Astrocyte (in vitro differentiated cells and primary cell): ENCODE measurements at regions not wholly inside any gene's neighbourhood (a gene's known extent, or its start where the extent isn't known, plus 50 kb on each side); places are given as distances from the start of the nearest gene placed in this dataset.
"Not testable (repeated sequence)": the region's sequence is repeated elsewhere in the genome, so short reads cannot be mapped to it uniquely, and the experiment has no call there.

Source experiments
- EZH2 ChIP-seq: IDR thresholded peaks from 2 replicates; pipeline ENCODE4 v1.6.1; 2012; ENCODE audit warnings: mild to moderate bottlenecking, low read length, inconsistent platforms; ENCODE audit not compliant: insufficient read depth
- TF ChIP-seq, protein P1 (sequence below): IDR thresholded peaks from 2 replicates; pipeline ENCODE4 v1.5.1; 2011; ENCODE audit warnings: low read depth, mild to moderate bottlenecking, inconsistent platforms, low read length, moderate library complexity; ENCODE audit not compliant: insufficient read depth

DNA sequence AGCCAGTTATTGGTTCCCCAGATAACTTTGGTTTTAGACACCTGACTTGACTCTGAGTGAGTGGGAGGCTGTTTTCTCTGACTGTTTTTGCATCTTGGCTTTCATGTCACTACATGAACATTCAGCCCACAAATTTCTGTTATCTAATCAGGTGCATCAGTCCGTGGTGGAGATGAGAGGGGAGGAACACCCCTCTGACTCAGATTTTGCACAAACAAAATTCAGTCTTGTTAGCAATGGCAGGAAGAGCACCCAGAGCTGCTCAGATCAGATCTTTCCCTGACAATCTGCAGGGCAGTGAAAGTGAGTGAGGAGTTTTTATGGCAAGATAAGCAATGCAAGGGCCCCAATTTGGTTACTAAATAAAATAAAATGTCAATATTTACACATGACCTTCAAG is 307.2 kb upstream of the NOTCH2NLA start:
- TF ChIP-seq, protein P1, sequence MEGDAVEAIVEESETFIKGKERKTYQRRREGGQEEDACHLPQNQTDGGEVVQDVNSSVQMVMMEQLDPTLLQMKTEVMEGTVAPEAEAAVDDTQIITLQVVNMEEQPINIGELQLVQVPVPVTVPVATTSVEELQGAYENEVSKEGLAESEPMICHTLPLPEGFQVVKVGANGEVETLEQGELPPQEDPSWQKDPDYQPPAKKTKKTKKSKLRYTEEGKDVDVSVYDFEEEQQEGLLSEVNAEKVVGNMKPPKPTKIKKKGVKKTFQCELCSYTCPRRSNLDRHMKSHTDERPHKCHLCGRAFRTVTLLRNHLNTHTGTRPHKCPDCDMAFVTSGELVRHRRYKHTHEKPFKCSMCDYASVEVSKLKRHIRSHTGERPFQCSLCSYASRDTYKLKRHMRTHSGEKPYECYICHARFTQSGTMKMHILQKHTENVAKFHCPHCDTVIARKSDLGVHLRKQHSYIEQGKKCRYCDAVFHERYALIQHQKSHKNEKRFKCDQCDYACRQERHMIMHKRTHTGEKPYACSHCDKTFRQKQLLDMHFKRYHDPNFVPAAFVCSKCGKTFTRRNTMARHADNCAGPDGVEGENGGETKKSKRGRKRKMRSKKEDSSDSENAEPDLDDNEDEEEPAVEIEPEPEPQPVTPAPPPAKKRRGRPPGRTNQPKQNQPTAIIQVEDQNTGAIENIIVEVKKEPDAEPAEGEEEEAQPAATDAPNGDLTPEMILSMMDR: not testable (repeated sequence)
- TF ChIP-seq EZH2: not testable (repeated sequence)
